Prostate gland (tissue), 2 donors: ENCODE measurements at regions not wholly inside any gene's neighbourhood (a gene's known extent, or its start where the extent isn't known, plus 50 kb on each side); places are given as distances from the start of the nearest gene placed in this dataset.

Experiments
- POLR2A ChIP-seq: fragments of 450-650 bp; IDR thresholded peaks from one replicate; pipeline ENCODE4 v1.6.1; 2016; ENCODE audit warnings: antibody characterized with exemption, mild to moderate bottlenecking
- POLR2AphosphoS5 ChIP-seq: sonication (generic); formaldehyde crosslinking; IDR thresholded peaks from one replicate; pipeline ENCODE4 v1.6.1; 2017; ENCODE audit warnings: antibody characterized with exemption
- TF ChIP-seq, protein P1 (sequence below), 4 experiments: fragments of 200-600 bp in 2 of 4; fragments of 450-650 bp in 2 of 4; sonication (generic) in 2 of 4; IDR thresholded peaks; 1 replicate in 3 of 4; 2 replicates in 1 of 4; pipeline ENCODE4 v1.5.1; 2016 to 2019; ENCODE audit warnings: antibody characterized with exemption in 4 of 4, mild to moderate bottlenecking in 2 of 4, moderate library complexity in 2 of 4

DNA sequence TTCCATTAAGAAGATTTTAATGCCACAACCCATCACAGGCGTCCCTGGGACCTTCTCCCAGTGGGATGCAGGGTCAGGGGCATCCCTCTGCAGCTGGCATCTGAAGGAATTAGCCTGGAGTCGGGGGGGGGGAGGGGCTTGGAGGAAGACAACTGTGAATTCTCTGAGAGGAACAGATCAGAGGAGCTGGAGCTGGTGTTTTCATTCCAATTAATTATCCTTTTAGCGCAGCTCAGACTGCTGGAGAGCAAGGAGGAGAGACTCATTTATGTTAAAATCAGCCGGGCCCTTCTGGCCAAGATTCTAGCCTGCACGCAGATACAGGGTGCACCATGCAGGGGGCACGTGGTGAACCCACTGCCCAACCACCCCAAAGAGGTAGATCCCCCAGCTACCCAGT lies 116.2 kb downstream of the CHST1 start:
- TF ChIP-seq POLR2A (no peak), POLR2AphosphoS5 (no peak)
- TF ChIP-seq, protein P1, sequence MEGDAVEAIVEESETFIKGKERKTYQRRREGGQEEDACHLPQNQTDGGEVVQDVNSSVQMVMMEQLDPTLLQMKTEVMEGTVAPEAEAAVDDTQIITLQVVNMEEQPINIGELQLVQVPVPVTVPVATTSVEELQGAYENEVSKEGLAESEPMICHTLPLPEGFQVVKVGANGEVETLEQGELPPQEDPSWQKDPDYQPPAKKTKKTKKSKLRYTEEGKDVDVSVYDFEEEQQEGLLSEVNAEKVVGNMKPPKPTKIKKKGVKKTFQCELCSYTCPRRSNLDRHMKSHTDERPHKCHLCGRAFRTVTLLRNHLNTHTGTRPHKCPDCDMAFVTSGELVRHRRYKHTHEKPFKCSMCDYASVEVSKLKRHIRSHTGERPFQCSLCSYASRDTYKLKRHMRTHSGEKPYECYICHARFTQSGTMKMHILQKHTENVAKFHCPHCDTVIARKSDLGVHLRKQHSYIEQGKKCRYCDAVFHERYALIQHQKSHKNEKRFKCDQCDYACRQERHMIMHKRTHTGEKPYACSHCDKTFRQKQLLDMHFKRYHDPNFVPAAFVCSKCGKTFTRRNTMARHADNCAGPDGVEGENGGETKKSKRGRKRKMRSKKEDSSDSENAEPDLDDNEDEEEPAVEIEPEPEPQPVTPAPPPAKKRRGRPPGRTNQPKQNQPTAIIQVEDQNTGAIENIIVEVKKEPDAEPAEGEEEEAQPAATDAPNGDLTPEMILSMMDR (IDR thresholded peaks at IDR 0.05), result no peak
